Fibroblast of peridontal ligament (primary cell): ENCODE measurements at regions not wholly inside any gene's neighbourhood (a gene's known extent, or its start where the extent isn't known, plus 50 kb on each side); places are given as distances from the start of the nearest gene placed in this dataset.
"Not testable (repeated sequence)": the region's sequence is repeated elsewhere in the genome, so short reads cannot be mapped to it uniquely, and the experiment has no call there.

Experiments used
- DNase-seq: peaks from one replicate; pipeline ENCODE4 v3.0.0-alpha.2; 2010; ENCODE audit errors: extremely low read depth

- DNase-seq, result no peak
These were observed 490.5 kb upstream of the LRRC7 start for GRCh38 chr1:69077198-69077597.

DNA sequence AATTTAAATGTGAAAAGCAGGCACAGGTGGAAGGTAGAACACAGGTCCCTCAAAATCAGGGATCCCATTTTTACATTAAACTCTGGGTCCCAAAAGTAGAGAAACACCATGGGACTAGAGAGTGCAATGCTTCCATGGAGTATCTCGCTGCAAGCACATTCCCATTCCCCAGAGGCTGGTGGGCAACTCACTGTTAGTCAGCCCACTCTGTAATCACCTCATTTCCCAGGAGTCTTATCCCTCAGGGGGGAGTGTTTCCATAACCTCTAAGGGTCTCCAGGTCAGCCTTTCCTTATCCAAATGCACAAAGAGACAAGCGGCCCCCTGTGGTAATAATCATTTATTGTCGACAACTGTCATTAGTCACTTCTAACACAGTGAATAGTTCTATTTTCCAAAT lies 490.1 kb upstream of the LRRC7 start:
- no peak for DNase-seq

GRCh38 chr1:69081668-69082067 lies 486.1 kb upstream of the LRRC7 start:
- DNase-seq, result no peak

- DNase-seq, result no peak
These were observed 485.4 kb upstream of the LRRC7 start for GRCh38 chr1:69082312-69082711.

DNA sequence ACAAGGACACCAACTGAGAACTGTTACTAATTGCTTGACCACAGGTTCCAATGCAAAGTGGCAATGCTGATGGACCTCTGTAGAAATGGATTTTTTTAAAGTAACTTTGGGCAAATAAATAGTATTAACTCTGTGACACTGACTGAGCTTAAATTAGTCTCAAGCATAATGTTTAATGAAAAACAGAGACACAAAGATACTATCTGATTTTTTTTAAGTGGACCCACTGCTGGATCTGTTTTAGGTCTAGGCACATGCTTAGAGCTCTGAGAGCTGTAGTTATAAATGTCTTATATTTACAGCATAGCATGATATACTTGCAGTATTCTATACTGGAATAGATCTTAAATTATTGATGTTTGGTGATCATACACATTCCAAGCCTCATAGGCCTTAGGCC lies 481.6 kb upstream of the LRRC7 start:
- no peak for DNase-seq

DNA sequence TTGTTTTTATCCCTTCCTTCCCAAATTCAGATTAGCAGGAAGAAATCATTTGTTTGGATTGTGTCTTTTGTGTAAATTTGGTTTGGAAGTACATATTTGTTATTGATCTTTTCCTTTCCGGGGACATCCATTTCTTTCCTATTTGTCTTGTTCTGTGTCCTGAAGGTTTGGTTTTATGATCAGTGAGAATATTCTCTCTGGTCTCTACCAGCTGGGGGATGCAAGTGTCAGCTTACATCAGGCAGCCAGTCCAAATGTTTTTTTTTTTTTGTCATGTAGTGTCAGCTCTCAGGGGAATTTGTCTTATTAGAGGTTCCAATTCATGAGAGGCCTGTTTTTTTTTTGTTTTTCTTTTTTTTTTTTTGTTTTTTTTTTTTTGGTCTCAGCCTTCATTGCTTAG lies 479.2 kb upstream of the LRRC7 start:
- no peak for DNase-seq

DNA sequence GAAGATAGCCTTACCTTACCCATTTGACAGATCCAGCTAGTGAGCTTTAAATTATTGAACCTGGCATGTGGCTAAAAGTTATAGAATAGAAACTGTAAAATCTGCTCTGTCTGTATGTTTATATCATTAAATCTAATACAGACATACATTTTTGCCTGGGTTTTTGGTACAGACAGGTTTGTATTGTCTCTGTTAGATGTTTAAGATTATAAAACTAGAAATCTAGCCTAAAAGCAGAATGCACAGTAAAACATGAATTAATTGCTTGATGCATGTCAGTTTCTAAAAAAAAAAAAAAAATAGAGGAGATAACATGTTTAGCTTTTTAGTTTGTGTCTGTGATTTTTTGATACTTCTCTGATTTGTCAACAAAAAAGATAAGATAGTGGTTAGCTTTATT lies 477.6 kb upstream of the LRRC7 start:
- no peak for DNase-seq

DNA sequence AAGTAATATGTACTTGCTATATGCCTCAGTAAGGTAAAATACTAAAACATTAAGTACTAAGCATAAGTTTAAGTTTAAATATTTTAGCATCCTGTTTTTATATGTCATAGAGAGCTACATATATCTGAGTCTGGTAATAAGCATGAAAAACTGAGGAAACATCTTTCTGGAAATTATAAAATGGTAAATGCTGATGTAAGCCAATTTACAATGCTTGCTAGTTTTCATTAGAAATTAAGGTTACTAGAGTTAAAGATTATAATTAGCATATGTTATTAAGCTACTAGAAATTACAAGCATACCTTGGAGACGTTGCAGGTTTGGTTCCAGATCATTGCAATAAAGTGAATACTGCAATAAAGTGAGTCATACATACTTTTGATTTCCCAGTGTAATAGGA lies 477.0 kb upstream of the LRRC7 start:
- no peak for DNase-seq

DNA sequence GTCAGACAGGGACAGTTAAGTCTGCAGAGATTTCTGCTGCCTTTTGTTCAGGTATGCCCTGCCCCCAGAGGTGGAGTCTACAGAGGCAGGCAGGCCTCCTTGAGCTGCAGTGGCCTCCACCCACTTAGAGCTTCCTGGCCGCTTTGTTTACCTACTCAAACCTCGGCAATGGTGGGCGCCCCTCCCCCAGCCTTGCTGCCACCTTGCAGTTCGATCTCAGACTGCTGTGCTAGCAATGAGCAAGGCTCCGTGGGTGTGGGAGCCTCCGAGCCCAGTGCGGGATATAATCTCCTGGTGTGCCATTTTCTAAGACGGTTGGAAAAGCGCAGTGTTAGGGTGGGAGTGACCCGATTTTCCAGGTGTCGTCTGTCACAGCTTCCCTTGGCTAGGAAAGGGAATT lies 465.7 kb upstream of the LRRC7 start:
- not testable (repeated sequence) for DNase-seq

DNA sequence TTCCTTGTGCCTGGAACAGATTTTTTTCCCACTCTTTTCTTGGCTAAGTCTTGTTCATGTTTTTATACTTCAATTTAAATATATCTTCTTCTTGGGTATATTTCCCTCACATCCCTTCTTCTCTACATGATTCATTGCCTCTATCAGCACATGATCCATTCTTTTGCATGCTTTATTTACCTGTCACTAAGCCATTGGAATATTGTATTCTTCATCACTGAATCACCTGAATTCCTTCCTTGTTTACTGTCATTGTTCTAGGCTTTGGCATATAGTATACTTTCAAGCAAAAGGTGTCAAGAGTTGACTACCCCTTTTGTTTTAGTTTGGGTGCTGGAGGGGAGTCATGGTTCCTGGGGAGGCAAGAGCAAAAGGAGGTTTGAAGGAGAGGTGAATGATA lies 464.5 kb upstream of the LRRC7 start:
- no peak for DNase-seq

DNA sequence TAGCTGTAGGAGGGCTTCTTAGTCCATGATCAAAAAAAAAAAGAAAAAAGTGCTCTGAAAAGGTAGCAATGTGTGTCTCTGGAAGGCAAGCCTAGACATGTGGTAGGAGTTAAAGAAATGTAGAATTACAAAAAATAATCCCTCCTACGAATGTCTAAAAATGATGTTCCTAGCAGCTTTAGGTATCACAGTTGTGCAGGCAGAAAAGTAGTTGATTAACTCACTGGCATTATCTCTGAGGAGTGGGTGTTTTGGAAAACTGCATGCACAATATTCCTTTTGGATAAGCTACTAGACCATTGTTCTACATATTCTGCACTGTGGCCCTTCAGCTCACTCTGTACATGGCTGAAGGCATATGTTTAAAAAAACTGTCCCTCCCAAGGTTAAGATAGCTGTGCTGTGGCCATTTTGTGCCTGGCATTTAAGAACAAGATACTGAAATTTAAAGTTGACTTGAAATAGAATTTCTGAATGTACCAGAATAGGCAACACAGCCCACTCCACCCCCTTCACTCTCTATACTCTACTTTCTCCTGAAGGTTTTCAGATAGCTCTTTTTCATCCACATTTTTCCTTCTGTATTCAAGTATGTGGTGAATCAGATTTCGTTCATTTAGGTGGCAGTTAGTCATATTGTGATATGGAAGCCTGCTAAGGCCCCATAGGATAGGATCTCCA lies 463.9 kb upstream of the LRRC7 start:
- DNase-seq, result no peak

- no peak for DNase-seq
These were observed 462.8 kb upstream of the LRRC7 start for GRCh38 chr1:69104894-69105293.

GRCh38 chr1:69109277-69109676 lies 458.4 kb upstream of the LRRC7 start:
- no peak for DNase-seq

DNA sequence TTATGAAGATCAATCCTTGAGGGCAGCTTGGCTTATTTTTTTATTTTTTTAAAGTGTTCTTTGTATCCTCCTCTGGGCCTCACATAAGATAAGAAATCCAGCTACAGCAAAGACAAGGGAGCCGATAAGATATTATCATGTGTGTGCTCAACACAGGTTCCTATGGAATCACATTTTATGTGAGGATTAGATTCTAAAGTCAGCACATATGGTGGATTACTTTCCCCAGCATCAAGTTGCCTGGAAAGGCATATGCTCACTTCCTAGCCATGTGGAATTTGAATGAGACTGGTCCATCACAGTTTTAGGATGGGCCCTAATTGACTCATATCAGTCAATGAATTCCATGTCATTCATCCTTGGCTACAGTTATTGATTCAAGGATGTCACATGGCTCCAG lies 456.9 kb upstream of the LRRC7 start:
- DNase-seq, result no peak

DNA sequence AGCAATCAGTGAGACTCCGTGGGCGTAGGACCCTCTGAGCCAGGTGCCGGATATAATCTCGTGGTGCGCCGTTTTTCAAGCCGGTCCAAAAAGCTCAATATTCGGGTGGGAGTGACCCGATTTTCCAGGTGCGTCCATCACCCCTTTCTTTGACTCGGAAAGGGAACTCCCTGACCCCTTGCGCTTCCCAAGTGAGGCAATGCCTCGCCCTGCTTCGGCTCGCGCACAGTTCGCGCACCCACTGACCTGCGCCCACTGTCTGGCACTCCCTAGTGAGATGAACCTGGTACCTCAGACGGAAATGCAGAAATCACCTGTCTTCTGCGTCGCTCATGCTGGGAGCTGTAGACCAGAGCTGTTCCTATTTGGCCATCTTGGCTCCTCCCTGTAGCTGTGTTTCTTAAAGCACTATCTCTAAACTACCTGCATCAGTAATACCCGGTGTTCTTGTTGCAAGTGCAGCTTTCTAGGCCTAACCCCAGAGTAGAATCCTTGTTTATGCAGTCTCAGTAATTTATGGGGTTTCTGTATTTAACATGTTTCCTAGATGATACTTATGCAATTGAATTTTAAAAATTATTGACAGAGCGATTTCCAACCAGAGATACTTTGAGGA lies 447.5 kb upstream of the LRRC7 start:
- DNase-seq, result not testable (repeated sequence)

DNA sequence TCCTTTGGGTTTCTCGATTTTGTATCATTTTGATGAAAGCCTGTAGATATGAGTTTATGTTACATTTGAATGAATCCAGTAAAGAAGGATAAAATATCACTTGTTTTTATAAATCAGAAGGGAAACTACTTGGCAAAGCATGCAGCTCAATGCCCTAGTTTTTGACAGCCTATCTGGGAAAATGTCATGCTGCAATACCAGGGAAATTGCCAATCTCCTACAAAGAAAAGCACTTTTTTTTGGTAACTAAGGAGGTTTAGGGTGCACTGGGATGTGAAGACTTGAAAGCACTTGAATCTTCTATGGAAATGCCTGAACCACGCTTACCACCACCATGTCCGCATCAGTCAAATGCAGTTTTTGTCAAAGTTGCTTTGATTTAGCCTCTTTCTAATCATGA lies 446.9 kb upstream of the LRRC7 start:
- DNase-seq, result peak; percentile 5

DNA sequence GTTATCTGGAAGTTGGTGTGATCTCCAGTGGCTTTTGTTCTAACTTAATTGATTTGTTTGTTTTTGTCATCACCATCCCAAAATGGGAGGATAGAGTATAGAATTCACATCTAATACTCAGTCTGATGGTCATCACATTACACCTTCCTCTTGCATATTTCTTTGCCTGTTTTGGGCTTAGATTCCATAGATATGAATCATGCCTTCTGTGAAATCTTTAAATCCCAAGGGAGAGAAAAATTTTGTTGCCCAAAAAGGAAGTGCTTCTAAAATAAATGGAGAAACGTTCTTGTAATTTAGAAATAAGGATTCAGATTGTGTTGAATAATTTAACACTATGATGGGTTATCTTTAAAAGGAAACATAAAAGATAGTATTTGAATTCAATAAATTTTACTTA lies 446.0 kb upstream of the LRRC7 start:
- peak; percentile 62 for DNase-seq

DNA sequence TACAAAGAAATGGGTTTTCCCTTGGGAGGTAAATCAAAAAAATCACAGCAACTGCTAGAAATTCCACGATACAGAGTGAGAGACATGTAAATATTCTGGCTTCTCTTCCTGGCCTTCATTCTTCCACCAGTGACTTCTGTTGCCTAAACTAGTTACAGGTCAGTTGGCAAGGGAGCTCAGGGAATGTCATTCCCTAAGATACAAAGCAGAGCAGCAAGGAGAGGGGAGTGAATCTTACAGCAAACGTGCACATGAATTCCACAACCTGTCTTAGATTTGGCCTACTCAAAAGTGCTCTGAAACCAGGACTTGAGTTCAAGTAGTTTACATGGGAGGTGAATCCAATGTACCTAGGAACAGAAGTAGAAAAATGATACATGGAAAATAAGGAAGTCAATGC lies 445.3 kb upstream of the LRRC7 start:
- no peak for DNase-seq

DNA sequence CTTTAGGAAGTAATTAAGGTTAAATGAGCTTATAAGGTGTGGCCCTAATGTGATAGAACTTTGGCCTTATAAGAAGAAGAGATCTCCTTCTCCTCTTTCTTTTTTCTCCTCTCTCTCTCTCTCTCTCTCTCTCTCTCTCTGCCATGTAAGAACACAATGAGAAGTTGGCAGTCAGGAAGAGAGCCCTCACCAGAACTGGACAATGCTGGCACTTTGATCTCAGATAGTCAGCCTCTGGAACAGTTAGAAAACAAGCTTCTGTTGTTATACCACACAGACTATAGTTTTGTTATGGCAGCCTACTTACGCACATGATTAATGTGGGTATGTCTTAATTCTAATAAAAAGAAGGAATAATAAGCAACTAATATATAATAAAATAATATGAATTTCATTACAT lies 444.2 kb upstream of the LRRC7 start:
- no peak for DNase-seq

DNA sequence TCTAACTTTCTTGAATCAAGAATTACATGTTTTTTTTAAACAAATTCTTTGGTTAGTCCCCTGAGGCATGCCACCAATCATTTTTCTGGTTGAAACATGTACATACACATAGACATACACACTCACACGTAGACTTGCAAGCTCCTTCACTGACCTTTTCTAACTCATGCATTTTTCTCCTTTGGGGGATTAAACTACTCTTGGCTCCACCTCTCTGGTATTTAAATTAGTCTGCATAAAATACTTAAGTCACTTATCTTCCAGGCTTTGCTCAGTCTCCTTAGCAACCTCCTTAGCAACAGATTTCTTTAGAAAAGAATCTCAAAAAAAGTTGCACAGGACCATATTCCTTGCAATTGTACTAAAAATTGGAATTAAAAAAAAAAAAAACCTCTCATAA lies 440.9 kb upstream of the LRRC7 start:
- peak; percentile 33 for DNase-seq

- DNase-seq, result no peak
These were observed 439.5 kb upstream of the LRRC7 start for GRCh38 chr1:69128204-69128603.

GRCh38 chr1:69129538-69129937 lies 438.2 kb upstream of the LRRC7 start:
- DNase-seq, result no peak

GRCh38 chr1:69138172-69138571 lies 429.6 kb upstream of the LRRC7 start:
- DNase-seq, result no peak

DNA sequence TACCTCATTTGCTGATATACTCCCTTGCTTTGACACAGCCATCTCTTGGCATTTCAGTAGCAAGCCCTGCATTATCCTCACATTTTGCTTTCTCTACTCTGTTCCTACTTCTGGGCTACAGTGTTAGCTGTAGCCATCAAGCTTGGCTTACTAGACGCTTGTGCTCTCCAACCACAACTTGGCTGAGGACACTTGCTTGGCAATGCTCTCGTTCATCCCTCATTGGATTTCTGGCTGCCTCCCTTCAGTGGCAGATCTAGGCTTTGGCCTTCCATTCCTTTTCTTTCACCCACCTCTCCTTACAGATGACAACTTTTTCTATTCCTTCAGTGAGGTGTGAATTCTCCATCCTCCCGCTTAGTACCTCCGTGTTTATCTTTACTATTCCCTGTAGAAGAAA lies 428.7 kb upstream of the LRRC7 start:
- DNase-seq, result no peak
